GM19455 (cell line): ENCODE measurements at regions not wholly inside any gene's neighbourhood (a gene's known extent, or its start where the extent isn't known, plus 50 kb on each side); places are given as distances from the start of the nearest gene placed in this dataset.

Experiments
- ATAC-seq: cut with Tn5 transposase; IDR thresholded peaks from one replicate; pipeline ENCODE4 v1.9.1; 2021; ENCODE audit not compliant: unreplicated experiment

DNA sequence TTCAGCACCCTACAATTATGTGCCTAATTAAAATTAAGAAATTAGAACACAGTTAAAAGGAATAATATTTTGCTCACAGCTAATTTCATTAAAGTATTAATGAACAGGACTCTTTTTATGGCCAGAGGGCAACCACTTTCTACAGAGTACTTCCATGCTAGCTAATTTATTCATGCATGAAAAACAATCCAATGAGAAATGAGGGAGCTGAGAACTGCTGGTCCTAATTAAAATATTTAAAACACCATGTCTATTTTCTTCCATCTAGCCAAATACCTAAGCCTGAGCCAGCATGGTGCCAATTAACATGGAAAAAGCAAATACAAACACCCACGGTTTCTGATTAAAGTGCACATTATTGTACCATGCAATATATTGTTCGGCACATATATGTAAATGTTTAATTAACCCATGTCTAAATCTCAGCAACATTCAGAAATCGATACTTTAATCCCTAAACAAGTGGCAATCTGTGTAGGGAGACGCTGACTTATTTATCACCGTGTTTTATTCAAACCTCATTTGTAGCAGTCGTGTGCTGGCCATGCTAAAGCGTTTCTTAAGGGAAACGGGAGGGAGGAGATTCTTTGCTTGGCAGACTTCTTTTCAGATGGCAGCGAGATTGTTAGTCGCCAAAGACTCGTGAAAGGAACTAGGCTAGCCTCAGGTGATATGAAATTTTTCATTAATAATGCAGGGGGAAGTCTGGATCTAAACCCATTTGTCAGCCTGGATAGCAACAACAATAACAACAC lies 193.5 kb downstream of the ANXA2 start:
- no peak for ATAC-seq

- no peak for ATAC-seq
These were observed 189.1 kb downstream of the ANXA2 start for GRCh38 chr15:60208709-60209108.

GRCh38 chr15:60212536-60212935 lies 185.2 kb downstream of the ANXA2 start:
- ATAC-seq = no peak

DNA sequence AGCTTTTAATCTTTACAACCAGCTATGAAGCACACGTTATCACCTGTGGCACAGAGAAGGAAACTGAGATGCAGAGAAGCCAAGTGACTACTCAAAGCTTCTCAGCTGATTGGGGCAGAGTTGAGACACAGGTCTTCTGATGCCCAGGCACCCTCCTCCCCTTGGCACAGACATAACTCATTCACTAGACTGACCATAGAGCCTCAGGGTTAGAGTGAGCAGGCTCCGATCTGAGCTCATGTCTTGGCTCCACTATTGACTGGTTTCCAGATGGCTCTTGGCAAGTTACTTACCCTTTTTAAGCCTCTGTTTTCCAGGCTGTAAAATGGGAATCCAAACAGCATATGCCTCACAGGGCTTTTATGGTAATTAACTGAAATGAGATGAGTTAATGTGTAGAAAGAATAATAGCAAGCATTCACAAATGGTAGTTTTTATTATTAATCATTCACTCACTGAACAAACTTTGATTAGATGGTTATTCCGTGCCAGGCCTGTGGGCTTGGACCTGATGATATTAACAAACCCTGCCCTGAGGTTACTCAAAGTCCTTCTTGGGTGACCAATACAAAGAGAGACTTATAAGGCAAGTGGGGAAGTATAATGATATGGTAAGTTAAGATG lies 184.3 kb downstream of the ANXA2 start:
- ATAC-seq = no peak

DNA sequence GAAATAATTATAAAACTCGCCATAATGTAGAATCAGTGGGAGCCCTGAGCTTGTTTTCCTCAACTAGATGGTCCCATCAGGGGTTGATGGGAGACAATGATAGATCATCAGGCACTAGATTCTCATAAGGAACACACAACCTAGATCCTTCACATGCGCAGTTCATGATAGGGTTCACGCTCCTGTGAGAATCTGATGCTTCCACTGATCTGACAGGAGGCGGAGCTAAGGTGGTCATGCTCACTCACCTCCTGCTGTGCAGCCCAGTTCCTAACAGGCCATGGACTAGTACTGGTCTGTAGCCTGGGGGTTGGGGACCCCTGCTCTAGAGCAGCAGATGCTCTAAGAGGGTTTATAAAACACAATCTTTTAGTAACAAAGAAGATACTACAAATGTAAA lies 183.6 kb downstream of the ANXA2 start:
- no peak for ATAC-seq

DNA sequence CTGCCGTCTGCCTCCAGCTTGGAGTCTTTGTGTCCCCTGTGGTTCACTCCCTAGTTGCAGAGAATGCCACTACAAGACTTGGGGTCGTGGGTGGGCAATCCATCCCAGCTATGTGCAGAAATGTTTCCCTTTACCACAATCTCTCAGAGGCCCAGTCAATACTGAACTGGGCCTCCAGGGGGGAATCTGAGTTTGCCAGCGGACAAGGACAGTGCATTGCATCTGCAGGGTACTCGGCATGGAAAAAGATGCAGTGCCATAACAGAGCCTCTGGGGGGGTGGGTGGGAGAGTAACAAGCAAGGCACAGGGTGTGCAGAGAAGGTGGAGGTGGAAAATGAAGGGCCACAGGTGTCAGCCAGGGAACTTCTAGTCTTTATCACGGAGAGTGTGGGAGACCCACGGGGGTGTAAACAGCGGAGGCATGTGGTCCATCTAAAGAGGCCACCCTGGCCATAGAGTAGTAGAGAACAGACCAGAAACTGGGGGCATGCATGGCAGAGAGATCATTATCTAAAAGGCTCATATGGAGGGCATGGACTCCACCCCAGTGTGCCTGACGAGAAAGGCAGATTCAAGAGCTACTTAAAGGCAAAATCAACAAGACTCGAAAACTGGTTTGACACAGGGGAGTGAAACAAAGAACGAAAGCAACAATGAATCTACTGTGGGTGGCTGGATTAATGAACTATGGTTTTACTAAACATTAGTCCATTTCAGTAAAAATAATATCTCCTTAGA lies 182.4 kb downstream of the ANXA2 start:
- ATAC-seq = no peak

DNA sequence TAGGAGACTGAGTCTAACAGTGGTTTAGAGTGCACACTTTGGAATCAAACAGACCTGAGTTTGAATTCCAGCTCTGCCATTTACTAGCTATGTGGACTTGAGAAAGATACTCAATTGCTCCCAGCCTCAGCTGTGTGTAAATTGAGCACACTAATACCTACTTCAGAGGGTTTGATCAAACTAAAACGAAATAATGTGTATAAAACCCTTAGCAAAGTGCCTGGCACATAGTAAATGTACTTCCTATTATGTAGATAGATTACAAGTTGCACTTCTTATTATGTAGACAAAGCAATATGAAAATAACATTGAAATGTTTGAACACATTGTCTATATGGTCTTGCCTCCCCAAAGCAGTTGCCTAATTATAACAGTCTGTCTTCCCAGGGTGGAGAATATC lies 180.6 kb downstream of the ANXA2 start:
- ATAC-seq = no peak

- ATAC-seq = no peak
These were observed 179.5 kb downstream of the ANXA2 start for GRCh38 chr15:60218256-60218655.

DNA sequence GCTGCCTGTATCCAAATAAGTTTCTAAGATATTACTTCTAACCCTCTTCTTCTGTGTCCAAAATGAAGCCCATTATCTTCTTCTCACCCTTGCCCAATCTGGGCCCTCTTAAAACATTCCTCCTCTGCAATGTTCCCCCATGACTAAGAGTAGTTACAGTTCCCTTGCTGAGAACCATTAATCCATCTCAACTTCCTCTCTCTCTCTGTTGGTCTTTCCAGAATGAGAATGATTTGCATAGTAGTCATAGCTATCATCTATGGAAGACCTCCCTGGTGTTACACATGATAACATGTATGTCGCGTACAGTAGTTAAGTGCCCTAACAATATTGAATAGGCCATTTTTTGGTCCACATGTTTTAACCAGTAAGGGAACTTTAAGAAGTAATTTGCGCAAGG lies 177.9 kb downstream of the ANXA2 start:
- no peak for ATAC-seq

DNA sequence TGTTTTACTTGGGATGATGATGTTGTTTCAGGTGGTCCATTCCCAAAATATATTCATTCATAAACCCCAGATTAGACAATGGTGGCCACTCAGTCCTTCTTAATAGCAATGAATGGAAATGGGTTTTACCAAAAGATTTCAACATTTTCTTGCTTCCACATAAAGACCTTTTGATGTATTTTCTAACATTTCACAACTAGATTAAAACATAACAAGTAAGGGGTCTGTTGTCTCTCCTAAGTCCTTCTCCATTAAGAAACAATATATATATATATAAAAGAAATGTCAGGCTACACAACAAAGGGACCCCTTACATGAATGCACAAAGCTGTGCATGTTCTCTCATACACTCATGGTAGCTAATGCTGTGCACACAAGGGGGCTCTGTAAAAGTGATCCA lies 176.4 kb downstream of the ANXA2 start:
- no peak for ATAC-seq

GRCh38 chr15:60222404-60222803 lies 175.4 kb downstream of the ANXA2 start:
- ATAC-seq = no peak

GRCh38 chr15:60223176-60223575 lies 174.6 kb downstream of the ANXA2 start:
- no peak for ATAC-seq

GRCh38 chr15:60226924-60227323 lies 170.9 kb downstream of the ANXA2 start:
- no peak for ATAC-seq

DNA sequence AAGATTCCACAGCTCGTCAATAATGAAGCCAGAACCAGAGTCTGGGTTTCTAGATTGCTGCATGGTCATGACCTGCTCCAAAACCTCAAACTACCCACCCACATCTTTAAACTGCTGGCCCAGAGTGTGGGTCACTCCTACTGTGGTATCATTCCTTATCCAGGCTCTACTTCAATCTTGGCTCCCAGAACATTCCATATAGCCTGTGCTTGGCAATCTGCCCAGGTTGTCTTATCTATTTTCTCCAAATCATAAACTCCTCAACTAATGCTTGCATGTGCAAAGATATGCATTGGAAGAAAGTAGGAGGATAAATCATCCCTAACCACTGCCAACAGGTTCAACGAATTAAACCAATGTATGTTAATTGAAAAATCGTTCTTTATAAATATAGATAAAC lies 169.7 kb downstream of the ANXA2 start:
- no peak for ATAC-seq

- no peak for ATAC-seq
These were observed 169.2 kb downstream of the ANXA2 start for GRCh38 chr15:60228619-60229018.

- no peak for ATAC-seq
These were observed 161.7 kb downstream of the ANXA2 start for GRCh38 chr15:60235951-60236710.

- no peak for ATAC-seq
These were observed 160.3 kb downstream of the ANXA2 start for GRCh38 chr15:60237446-60237845.

- ATAC-seq = no peak
These were observed 154.0 kb downstream of the ANXA2 start for GRCh38 chr15:60243769-60244168.

- ATAC-seq = no peak
These were observed 153.0 kb downstream of the ANXA2 start for GRCh38 chr15:60244813-60245212.

GRCh38 chr15:60250316-60250715 lies 147.5 kb downstream of the ANXA2 start:
- ATAC-seq = no peak

- no peak for ATAC-seq
These were observed 146.3 kb downstream of the ANXA2 start for GRCh38 chr15:60251300-60252070.
